Ovary (tissue), 7 donors: ENCODE measurements at regions not wholly inside any gene's neighbourhood (a gene's known extent, or its start where the extent isn't known, plus 50 kb on each side); places are given as distances from the start of the nearest gene placed in this dataset.

Experiments used
- DNase-seq, 5 donors: peaks; one replicate each; pipeline ENCODE4 v3.0.0-alpha.2; 2019 to 2020
- H3K27ac ChIP-seq, 2 donors: fragments of 200-600 bp; one replicate each; pipeline versions ENCODE4 v1.5.1 to v1.8.0; 2019 to 2022
- H3K27me3 ChIP-seq: fragments of 200-600 bp; one replicate; pipeline ENCODE4 v1.8.0; 2022
- H3K36me3 ChIP-seq: fragments of 200-600 bp; sonication (generic); one replicate; pipeline ENCODE4 v1.5.1; 2019
- H3K4me1 ChIP-seq: one replicate; pipeline ENCODE4 v1.8.1; 2013; ENCODE audit warnings: mild to moderate bottlenecking, moderate library complexity; ENCODE audit not compliant: insufficient read depth
- H3K4me3 ChIP-seq: fragments of 200-600 bp; sonication (generic); one replicate; pipeline ENCODE4 v1.5.1; 2017
- H3K9me3 ChIP-seq, 2 donors: fragments of 200-600 bp in 1 of 2; sonication (generic) in 1 of 2; one replicate each; pipeline versions ENCODE4 v1.5.1 to v1.8.1; 2013 to 2019; ENCODE audit warnings: mild to moderate bottlenecking in 1 of 2, moderate library complexity in 1 of 2
- EP300 ChIP-seq: sonication (generic); formaldehyde crosslinking; IDR thresholded peaks from one replicate; pipeline ENCODE4 v1.6.1; 2017; ENCODE audit warnings: antibody characterized with exemption
- POLR2A ChIP-seq: fragments of 450-650 bp; IDR thresholded peaks from one replicate; pipeline ENCODE4 v1.6.1; 2017; ENCODE audit warnings: antibody characterized with exemption, mild to moderate bottlenecking, moderate library complexity
- WGBS, 3 donors: extraction: QIAGEN DNeasy Blood & Tissue Kit in 1 of 3; methylation state at CpG; one replicate each; pipeline versions ENCODE4 v1.1.5 to v1.1.7; 2013 to 2017; 5-methylcytosine and 5-hydroxymethylcytosine counted together
- intact Hi-C, 4 donors: fragments of 100-400 bp; cut with DNase I; formaldehyde crosslinking; loops; one replicate each; pipeline versions ENCODE4 v1.11.0 to v1.15.1; 2022 to 2023
- TF ChIP-seq, protein P1 (sequence below), 3 donors: fragments of 450-650 bp in 2 of 3; fragments of 200-600 bp in 1 of 3; IDR thresholded peaks; one replicate each; pipeline versions ENCODE4 v1.5.1 to v1.8.0; 2016 to 2022; ENCODE audit warnings: antibody characterized with exemption in 3 of 3, mild to moderate bottlenecking in 1 of 3
- donor health status: DM: no; HTN: no; CAD: no; lungs with moderate emphysema.
- donor health status: DM: no; HTN: no; CAD: no.
- donor health status: Bipolar disorder and iron deficiency.
- donor health status: DM: no; HTN: no; CAD: no.
- donor health status: DM: yes; HTN: yes; CAD: no.

DNA sequence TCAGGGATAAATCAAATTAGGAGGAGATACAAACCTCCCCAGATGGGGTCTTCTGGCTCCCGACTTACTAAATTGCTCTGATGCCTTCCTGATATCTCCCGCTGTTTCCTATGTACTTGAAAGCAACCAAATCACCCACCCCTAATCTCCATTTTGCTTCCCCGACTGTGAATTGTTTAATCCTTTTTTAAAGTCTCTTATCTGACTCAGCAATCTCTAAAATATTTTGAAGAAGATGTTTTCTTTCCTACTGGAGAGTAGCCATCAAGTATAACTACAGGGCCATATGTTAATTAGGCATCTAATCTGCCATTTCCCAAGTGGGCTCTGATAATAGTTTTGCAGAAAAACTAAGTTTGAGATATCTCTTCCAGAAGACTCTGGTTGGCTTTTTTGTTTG, 365.2 kb upstream of the MAF start:
- WGBS, 3 donors: 73 to 74% (median 74%) methylated on average over 3 of the region's 3 CpGs
- intact Hi-C loops: no loop called here
- no peaks in the 10 kb centered on the region for H3K27me3 ChIP-seq
- H3K36me3 ChIP-seq: no peaks in the 10 kb centered on the region
- peaks cover 5% of the 10 kb centered on the region for H3K4me1 ChIP-seq
- H3K4me3 ChIP-seq: no peak overlapping the region
- no peak overlapping the region for H3K27ac ChIP-seq
- TF ChIP-seq, protein P1, sequence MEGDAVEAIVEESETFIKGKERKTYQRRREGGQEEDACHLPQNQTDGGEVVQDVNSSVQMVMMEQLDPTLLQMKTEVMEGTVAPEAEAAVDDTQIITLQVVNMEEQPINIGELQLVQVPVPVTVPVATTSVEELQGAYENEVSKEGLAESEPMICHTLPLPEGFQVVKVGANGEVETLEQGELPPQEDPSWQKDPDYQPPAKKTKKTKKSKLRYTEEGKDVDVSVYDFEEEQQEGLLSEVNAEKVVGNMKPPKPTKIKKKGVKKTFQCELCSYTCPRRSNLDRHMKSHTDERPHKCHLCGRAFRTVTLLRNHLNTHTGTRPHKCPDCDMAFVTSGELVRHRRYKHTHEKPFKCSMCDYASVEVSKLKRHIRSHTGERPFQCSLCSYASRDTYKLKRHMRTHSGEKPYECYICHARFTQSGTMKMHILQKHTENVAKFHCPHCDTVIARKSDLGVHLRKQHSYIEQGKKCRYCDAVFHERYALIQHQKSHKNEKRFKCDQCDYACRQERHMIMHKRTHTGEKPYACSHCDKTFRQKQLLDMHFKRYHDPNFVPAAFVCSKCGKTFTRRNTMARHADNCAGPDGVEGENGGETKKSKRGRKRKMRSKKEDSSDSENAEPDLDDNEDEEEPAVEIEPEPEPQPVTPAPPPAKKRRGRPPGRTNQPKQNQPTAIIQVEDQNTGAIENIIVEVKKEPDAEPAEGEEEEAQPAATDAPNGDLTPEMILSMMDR (IDR thresholded peaks at IDR 0.05): no peak
- no peak for TF ChIP-seq POLR2A
- TF ChIP-seq EP300: no peak
- H3K9me3 ChIP-seq: no peaks in the 10 kb centered on the region
- no peak for DNase-seq

DNA sequence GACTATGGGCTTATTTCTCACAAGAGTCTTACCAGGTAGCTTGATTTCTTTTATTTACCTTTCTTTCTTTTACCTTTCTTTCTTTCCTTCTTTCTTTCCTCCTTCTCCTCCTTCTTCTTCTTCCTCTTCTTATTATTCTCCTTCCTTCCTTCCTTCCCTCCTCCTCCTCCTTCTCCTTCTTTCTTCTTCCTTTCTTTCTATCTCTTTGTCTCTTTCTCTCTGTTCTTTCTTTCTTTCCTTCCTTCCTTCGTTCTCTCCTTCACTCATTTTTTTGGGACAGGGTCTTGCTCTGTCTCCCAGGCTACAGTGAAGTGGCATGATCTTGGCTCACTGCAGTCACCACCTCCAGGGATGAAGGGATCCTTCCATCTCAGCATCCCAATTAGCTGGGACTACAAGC, 363.6 kb upstream of the MAF start:
- Histone ChIP-seq H3K9me3 (no peaks in the 10 kb centered on the region), H3K27ac (no peak overlapping the region), H3K4me1 (no peaks in the 10 kb centered on the region), H3K36me3 (no peaks in the 10 kb centered on the region), H3K27me3 (no peaks in the 10 kb centered on the region), H3K4me3 (no peak overlapping the region)
- DNase-seq: no peak
- no peak for TF ChIP-seq EP300
- TF ChIP-seq POLR2A: no peak
- 0 to 53% (median 30%) methylated on average over 1 of the region's 1 CpG for WGBS, 3 donors
- intact Hi-C loops: no loop called here

DNA sequence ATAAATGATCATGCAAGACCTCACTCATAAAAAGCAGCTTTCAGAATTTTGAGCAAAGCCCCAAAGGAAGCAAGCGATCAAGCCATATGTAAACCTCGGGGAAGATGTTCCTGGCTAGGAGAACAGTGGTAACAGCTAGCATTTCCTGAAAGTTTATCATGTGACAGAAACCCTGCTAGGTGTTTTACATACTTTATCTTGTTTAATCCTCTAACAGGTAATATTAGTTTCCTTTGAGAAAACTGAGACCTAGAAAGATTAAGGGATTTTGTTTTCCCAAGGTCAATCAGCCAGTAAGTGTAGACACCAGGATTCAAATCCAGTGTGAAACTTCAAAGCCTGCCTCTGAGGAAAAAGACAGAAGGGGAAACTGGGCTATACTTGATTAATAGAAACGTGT, 362.4 kb upstream of the MAF start:
- Histone ChIP-seq H3K27ac (no peak overlapping the region), H3K4me3 (no peak overlapping the region), H3K36me3 (no peaks in the 10 kb centered on the region), H3K27me3 (no peaks in the 10 kb centered on the region), H3K9me3 (no peaks in the 10 kb centered on the region), H3K4me1 (no peaks in the 10 kb centered on the region)
- DNase-seq: no peak
- intact Hi-C loops: no loop called here
- WGBS, 3 donors: 74 to 77% (median 75%) methylated on average over 3 of the region's 3 CpGs
- TF ChIP-seq, protein P1 (IDR thresholded peaks at IDR 0.05): no peak
- TF ChIP-seq POLR2A (no peak), EP300 (no peak)

DNA sequence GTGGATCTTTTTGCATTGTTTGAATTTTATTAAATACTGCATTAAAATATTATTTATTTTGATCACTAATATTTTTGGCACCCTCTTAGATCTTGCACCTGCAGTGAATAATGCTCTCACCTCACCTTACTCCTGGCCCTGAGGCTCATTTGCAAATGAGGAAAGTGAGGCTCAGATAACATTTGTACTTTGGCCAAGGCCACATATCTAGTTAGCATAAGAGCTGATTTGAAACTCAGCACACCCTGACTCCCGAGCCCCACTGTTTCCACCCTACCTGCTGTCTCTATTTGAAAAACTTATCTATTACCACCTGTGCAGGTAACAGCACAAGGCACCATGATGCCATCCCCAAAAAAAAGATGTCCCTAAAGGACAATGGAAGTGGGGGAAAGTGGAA, 358.7 kb upstream of the MAF start:
- H3K27ac ChIP-seq: no peak overlapping the region
- no peaks in the 10 kb centered on the region for H3K36me3 ChIP-seq
- H3K4me3 ChIP-seq: no peak overlapping the region
- no peaks in the 10 kb centered on the region for H3K9me3 ChIP-seq
- no peak for DNase-seq
- no peaks in the 10 kb centered on the region for H3K4me1 ChIP-seq
- intact Hi-C loops: no loop called here
- no peak for TF ChIP-seq EP300
- no peak for TF ChIP-seq POLR2A
- TF ChIP-seq, protein P1 (IDR thresholded peaks at IDR 0.05): no peak
- 45 to 79% (median 78%) methylated on average over 1 of the region's 1 CpG for WGBS, 3 donors
- no peaks in the 10 kb centered on the region for H3K27me3 ChIP-seq

DNA sequence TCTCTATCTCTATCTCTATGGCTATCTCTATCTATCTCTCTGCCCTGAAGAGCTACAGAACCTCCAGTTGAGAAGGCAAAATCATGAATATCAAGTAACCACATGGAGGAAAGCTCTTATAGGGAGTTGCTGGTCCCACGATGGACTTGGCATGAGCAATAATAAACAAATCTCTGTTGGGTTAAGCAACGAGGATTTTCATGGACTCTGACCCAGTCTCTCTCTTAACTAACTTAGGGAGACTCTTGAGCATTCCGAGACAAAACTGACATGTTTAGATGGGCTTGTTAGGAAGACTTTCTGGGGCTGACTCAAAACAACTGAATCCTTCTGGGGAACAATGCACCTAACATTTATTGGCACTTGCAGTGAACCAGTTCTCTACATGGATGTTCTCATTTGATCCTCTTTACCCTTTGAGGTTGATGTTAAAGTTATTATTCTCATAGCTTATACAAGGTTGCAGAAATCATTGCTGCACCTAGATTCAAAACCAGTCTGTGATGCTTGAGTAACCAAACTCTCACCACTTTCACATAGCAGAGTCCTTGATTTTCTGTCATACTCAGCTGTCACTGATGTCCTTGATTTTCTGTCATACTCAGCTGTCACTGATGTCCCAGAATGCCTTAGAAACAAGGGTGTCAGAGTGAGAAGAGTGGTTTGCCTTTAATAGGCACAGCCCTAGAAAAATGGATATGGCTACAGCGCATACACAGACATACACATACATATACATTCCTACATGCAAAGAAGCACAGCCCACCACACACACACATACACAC, 354.6 kb upstream of the MAF start:
- Histone ChIP-seq H3K27ac (no peak overlapping the region), H3K9me3 (no peaks in the 10 kb centered on the region), H3K27me3 (no peaks in the 10 kb centered on the region), H3K4me3 (no peak overlapping the region), H3K36me3 (no peaks in the 10 kb centered on the region), H3K4me1 (no peaks in the 10 kb centered on the region)
- 40 to 56% (median 42%) methylated on average over 4 of the region's 4 CpGs for WGBS, 3 donors
- no peak for DNase-seq
- intact Hi-C loops: no loop called here
- TF ChIP-seq EP300: no peak
- TF ChIP-seq, protein P1 (IDR thresholded peaks at IDR 0.05): no peak
- no peak for TF ChIP-seq POLR2A
